ENCODE measurements at regions not wholly inside any gene's neighbourhood (a gene's known extent, or its start where the extent isn't known, plus 50 kb on each side); places are given as distances from the start of the nearest gene placed in this dataset.
"Not testable (repeated sequence)": the region's sequence is repeated elsewhere in the genome, so short reads cannot be mapped to it uniquely, and the experiment has no call there.

- DNase-seq: no peak
Observed at GRCh38 chr3:13192471-13193213, 119.4 kb upstream of the IQSEC1 start.

- no peak for DNase-seq
Observed at GRCh38 chr3:13191016-13191415, 117.8 kb upstream of the IQSEC1 start.

- DNase-seq: no peak
Observed at GRCh38 chr3:13190378-13190765, 117.1 kb upstream of the IQSEC1 start.

- DNase-seq: no peak
Observed at GRCh38 chr3:13189639-13190377, 116.6 kb upstream of the IQSEC1 start.

- no peak for DNase-seq
Observed at GRCh38 chr3:13188975-13189374, 115.7 kb upstream of the IQSEC1 start.

- DNase-seq: no peak
Observed at GRCh38 chr3:13188181-13188779, 115.1 kb upstream of the IQSEC1 start.

- DNase-seq: no peak
Observed at GRCh38 chr3:13187593-13187992, 114.4 kb upstream of the IQSEC1 start.

GRCh38 chr3:13186435-13186815, 113.2 kb upstream of the IQSEC1 start:
- no peak for DNase-seq

GRCh38 chr3:13185737-13186434, 112.7 kb upstream of the IQSEC1 start:
- no peak for DNase-seq

GRCh38 chr3:13179582-13180210, 106.5 kb upstream of the IQSEC1 start:
- not testable (repeated sequence) for DNase-seq

GRCh38 chr3:13179181-13179580, 106.0 kb upstream of the IQSEC1 start:
- DNase-seq: no peak

GRCh38 chr3:13178107-13178506, 104.9 kb upstream of the IQSEC1 start:
- no peak for DNase-seq

- DNase-seq: no peak
Observed at GRCh38 chr3:13177641-13178040, 104.4 kb upstream of the IQSEC1 start.

- no peak for DNase-seq
Observed at GRCh38 chr3:13177236-13177635, 104.0 kb upstream of the IQSEC1 start.

- no peak for DNase-seq
Observed at GRCh38 chr3:13176445-13176844, 103.2 kb upstream of the IQSEC1 start.

- DNase-seq: no peak
Observed at GRCh38 chr3:13174803-13175135, 101.5 kb upstream of the IQSEC1 start.

- no peak for DNase-seq
Observed at GRCh38 chr3:13174011-13174802, 101.0 kb upstream of the IQSEC1 start.

GRCh38 chr3:13173186-13173585, 100.0 kb upstream of the IQSEC1 start:
- no peak for DNase-seq

GRCh38 chr3:13172644-13173013, 99.4 kb upstream of the IQSEC1 start:
- DNase-seq: no peak

GRCh38 chr3:13171704-13172643, 98.7 kb upstream of the IQSEC1 start:
- DNase-seq: no peak

GRCh38 chr3:13170317-13170716, 97.1 kb upstream of the IQSEC1 start:
- no peak for DNase-seq
